Stimulated activated CD8-positive, alpha-beta memory T cell treated with anti-CD3 and anti-CD28 coated beads, Interleukin-4, amount 100 ng/mL, for 1 hour (primary cell): ENCODE measurements at regions not wholly inside any gene's neighbourhood (a gene's known extent, or its start where the extent isn't known, plus 50 kb on each side); places are given as distances from the start of the nearest gene placed in this dataset.
"Not testable (repeated sequence)": the region's sequence is repeated elsewhere in the genome, so short reads cannot be mapped to it uniquely, and the experiment has no call there.

ENCODE experiments used
- DNase-seq, 2 donors: peaks; one replicate each; pipeline ENCODE4 v3.0.0-alpha.2; 2020; ENCODE audit warnings: low read depth in 2 of 2, low spot score in 1 of 2

GRCh38 chr14:105865904-105866840 lies 339.8 kb downstream of the TMEM121 start:
- DNase-seq = no peak

- DNase-seq = no peak
Observed at GRCh38 chr14:105866841-105867321, 340.5 kb downstream of the TMEM121 start.

GRCh38 chr14:105867961-105868599 lies 341.7 kb downstream of the TMEM121 start:
- no peak for DNase-seq

- DNase-seq = no peak
Observed at GRCh38 chr14:105871590-105871989, 345.2 kb downstream of the TMEM121 start.

- DNase-seq = no peak
Observed at GRCh38 chr14:105873870-105874512, 347.6 kb downstream of the TMEM121 start.

- DNase-seq = no peak
Observed at GRCh38 chr14:105876158-105876557, 349.8 kb downstream of the TMEM121 start.

- DNase-seq = no peak
Observed at GRCh38 chr14:105876829-105877228, 350.4 kb downstream of the TMEM121 start.

- no peak for DNase-seq
Observed at GRCh38 chr14:105877645-105878044, 351.3 kb downstream of the TMEM121 start.

- DNase-seq = no peak
Observed at GRCh38 chr14:105878125-105878524, 351.7 kb downstream of the TMEM121 start.

GRCh38 chr14:105878554-105878953 lies 352.2 kb downstream of the TMEM121 start:
- no peak for DNase-seq

GRCh38 chr14:105879503-105879866 lies 353.1 kb downstream of the TMEM121 start:
- no peak for DNase-seq

GRCh38 chr14:105879867-105880561 lies 353.6 kb downstream of the TMEM121 start:
- DNase-seq = no peak

GRCh38 chr14:105880616-105881015 lies 354.2 kb downstream of the TMEM121 start:
- DNase-seq = no peak

- DNase-seq = no peak
Observed at GRCh38 chr14:105881021-105881930, 354.9 kb downstream of the TMEM121 start.

GRCh38 chr14:105882011-105882410 lies 355.6 kb downstream of the TMEM121 start:
- DNase-seq = not testable (repeated sequence)

- DNase-seq = no peak
Observed at GRCh38 chr14:105882626-105883025, 356.2 kb downstream of the TMEM121 start.

- no peak for DNase-seq
Observed at GRCh38 chr14:105883066-105884005, 357.0 kb downstream of the TMEM121 start.

GRCh38 chr14:105884192-105884807 lies 357.9 kb downstream of the TMEM121 start:
- not testable (repeated sequence) for DNase-seq
